GM21825 (cell line): ENCODE measurements at regions not wholly inside any gene's neighbourhood (a gene's known extent, or its start where the extent isn't known, plus 50 kb on each side); places are given as distances from the start of the nearest gene placed in this dataset.
A peak's percentile ranks its signal among the peaks of the same experiment; 100 is the strongest.
"Not testable (repeated sequence)": the region's sequence is repeated elsewhere in the genome, so short reads cannot be mapped to it uniquely, and the experiment has no call there.

Experiments
- ATAC-seq: cut with Tn5 transposase; IDR thresholded peaks from one replicate; pipeline ENCODE4 v1.9.1; 2021; ENCODE audit warnings: mild to moderate bottlenecking, moderate library complexity; ENCODE audit not compliant: unreplicated experiment

- peak; percentile 75 for ATAC-seq
Measured at GRCh38 chr7:32691965-32692815, 196.9 kb downstream of the AVL9 start.

GRCh38 chr7:32688092-32688491, 192.8 kb downstream of the AVL9 start:
- not testable (repeated sequence) for ATAC-seq

GRCh38 chr7:32681174-32681518, 185.9 kb downstream of the AVL9 start:
- ATAC-seq: no peak

GRCh38 chr7:32680259-32681173, 185.2 kb downstream of the AVL9 start:
- no peak for ATAC-seq

GRCh38 chr7:32679192-32679591, 183.9 kb downstream of the AVL9 start:
- ATAC-seq: no peak

- ATAC-seq: no peak
Measured at GRCh38 chr7:32677593-32677992, 182.3 kb downstream of the AVL9 start.

GRCh38 chr7:32676249-32676941, 181.1 kb downstream of the AVL9 start:
- no peak for ATAC-seq

GRCh38 chr7:32673275-32673983, 178.1 kb downstream of the AVL9 start:
- no peak for ATAC-seq

GRCh38 chr7:32670110-32671025, 175.1 kb downstream of the AVL9 start:
- ATAC-seq: no peak

- not testable (repeated sequence) for ATAC-seq
Measured at GRCh38 chr7:32669173-32669870, 174.0 kb downstream of the AVL9 start.

- ATAC-seq: not testable (repeated sequence)
Measured at GRCh38 chr7:32668387-32669097, 173.3 kb downstream of the AVL9 start.

- not testable (repeated sequence) for ATAC-seq
Measured at GRCh38 chr7:32667586-32667985, 172.3 kb downstream of the AVL9 start.

- not testable (repeated sequence) for ATAC-seq
Measured at GRCh38 chr7:32663805-32664211, 168.5 kb downstream of the AVL9 start.

- ATAC-seq: not testable (repeated sequence)
Measured at GRCh38 chr7:32662509-32662908, 167.2 kb downstream of the AVL9 start.

- no peak for ATAC-seq
Measured at GRCh38 chr7:32661929-32662328, 166.6 kb downstream of the AVL9 start.

GRCh38 chr7:32661501-32661900, 166.2 kb downstream of the AVL9 start:
- ATAC-seq: no peak

GRCh38 chr7:32660936-32661335, 165.6 kb downstream of the AVL9 start:
- no peak for ATAC-seq

- no peak for ATAC-seq
Measured at GRCh38 chr7:32659853-32660252, 164.6 kb downstream of the AVL9 start.
